ENCODE measurements at regions not wholly inside any gene's neighbourhood (a gene's known extent, or its start where the extent isn't known, plus 50 kb on each side); places are given as distances from the start of the nearest gene placed in this dataset.

DNA sequence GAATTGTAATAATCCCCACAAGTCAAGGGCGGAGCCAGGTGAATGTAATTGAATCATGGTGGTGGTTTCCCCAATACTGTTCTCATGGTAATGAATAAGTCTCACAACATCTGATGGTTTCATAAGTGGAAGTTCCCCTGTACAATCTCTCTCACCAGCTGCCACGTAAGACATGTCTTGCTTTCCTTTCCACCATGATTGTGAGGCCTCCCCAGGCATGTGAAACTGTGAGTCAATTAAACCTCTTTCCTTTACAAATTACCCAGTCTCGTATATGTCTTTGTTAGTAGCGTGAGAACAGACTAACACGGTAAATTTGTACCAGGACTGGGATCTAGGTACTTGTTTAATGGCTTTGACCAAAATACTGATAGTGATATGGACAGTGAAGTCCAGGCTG is 744.3 kb upstream of the REG3G start:
- intact Hi-C loops (cut with micrococcal nuclease; ENCODE audit: unreplicated experiment): no loop called here
- no peak for DNase-seq
- no TSS peak for BruUV-seq (replicated peaks)
- no peaks in the 10 kb centered on the region for H3K9me2 ChIP-seq (ENCODE audit: insufficient read depth)
- H3K4me1 ChIP-seq (replicated peaks; ENCODE audit: insufficient read depth): no peaks in the 10 kb centered on the region
- no peak overlapping the region for H3K4me2 ChIP-seq
- no peak overlapping the region for H3K4me3 ChIP-seq
- POLR2A ChIA-PET (ENCODE audit: unreplicated experiment): no interaction called here
- H3K36me3 ChIP-seq (ENCODE audit: low read depth): no peaks in the 10 kb centered on the region
- no peaks in the 10 kb centered on the region for H3K27me3 ChIP-seq (ENCODE audit: insufficient read depth, low read depth)
- H3F3A ChIP-seq (ENCODE audit: insufficient read depth, low read depth): no peaks in the 10 kb centered on the region
- no peaks in the 10 kb centered on the region for H3K79me2 ChIP-seq (ENCODE audit: low read depth)
- H4K20me1 ChIP-seq (ENCODE audit: insufficient read depth): 0 out of 2 replicates have a peak, but pooled peaks cover 3% of the 10 kb centered on the region
- CTCF ChIA-PET: no interaction called here
- TF ChIP-seq, protein P1, sequence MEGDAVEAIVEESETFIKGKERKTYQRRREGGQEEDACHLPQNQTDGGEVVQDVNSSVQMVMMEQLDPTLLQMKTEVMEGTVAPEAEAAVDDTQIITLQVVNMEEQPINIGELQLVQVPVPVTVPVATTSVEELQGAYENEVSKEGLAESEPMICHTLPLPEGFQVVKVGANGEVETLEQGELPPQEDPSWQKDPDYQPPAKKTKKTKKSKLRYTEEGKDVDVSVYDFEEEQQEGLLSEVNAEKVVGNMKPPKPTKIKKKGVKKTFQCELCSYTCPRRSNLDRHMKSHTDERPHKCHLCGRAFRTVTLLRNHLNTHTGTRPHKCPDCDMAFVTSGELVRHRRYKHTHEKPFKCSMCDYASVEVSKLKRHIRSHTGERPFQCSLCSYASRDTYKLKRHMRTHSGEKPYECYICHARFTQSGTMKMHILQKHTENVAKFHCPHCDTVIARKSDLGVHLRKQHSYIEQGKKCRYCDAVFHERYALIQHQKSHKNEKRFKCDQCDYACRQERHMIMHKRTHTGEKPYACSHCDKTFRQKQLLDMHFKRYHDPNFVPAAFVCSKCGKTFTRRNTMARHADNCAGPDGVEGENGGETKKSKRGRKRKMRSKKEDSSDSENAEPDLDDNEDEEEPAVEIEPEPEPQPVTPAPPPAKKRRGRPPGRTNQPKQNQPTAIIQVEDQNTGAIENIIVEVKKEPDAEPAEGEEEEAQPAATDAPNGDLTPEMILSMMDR (conservative IDR thresholded peaks at IDR 0.05): no peak
- TF ChIP-seq EZH2 (IDR thresholded peaks at IDR 0.05; ENCODE audit: low read depth): no peak
- no peak overlapping the region for H3K27ac ChIP-seq
- no peak overlapping the region for H2AFZ ChIP-seq
- no peaks in the 10 kb centered on the region for H3K9me3 ChIP-seq (ENCODE audit: insufficient read depth, low read depth)

DNA sequence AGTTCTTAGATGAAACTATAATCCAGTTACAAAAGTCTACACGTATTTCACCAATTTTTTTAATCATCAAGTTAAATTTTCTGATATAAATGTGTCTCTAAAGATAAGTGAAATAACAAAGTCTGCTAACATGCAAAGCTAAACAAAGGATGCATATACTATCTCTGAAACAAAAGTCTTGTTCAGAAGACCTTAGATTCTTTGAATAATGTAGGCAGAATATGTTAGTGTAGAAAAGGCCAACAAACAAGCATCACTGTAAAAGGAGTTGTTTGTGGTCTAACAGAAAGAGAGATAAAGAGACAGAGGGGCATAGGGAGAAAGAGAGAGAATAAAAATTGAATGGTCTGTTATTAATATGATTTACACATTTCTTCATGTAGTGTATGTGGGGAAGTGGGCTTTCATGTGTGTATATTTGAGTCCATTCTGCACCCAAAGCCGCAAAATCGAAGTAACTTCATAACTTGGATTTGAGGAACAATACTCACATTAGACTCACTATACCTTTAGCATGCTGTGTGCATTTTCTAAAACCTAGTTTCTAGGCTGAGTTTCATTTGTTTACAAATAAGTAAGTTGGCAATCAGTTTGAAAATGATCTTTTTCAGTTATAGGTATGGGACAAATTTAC is 734.8 kb upstream of the REG3G start:
- Histone ChIP-seq H3F3A (ENCODE audit: insufficient read depth, low read depth) (no peaks in the 10 kb centered on the region), H4K20me1 (ENCODE audit: insufficient read depth) (no peaks in the 10 kb centered on the region), H3K4me3 (no peak overlapping the region), H3K79me2 (ENCODE audit: low read depth) (no peaks in the 10 kb centered on the region), H3K9me2 (ENCODE audit: insufficient read depth) (no peaks in the 10 kb centered on the region), H3K9me3 (ENCODE audit: insufficient read depth, low read depth) (no peaks in the 10 kb centered on the region), H3K27me3 (ENCODE audit: insufficient read depth, low read depth) (no peaks in the 10 kb centered on the region), H3K27ac (no peak overlapping the region), H2AFZ (no peak overlapping the region), H3K4me2 (no peak overlapping the region), H3K36me3 (ENCODE audit: low read depth) (no peaks in the 10 kb centered on the region), H3K4me1 (replicated peaks; ENCODE audit: insufficient read depth) (no peaks in the 10 kb centered on the region)
- intact Hi-C loops (cut with micrococcal nuclease; ENCODE audit: unreplicated experiment): no loop called here
- no peak for TF ChIP-seq EZH2 (IDR thresholded peaks at IDR 0.05; ENCODE audit: low read depth)
- TF ChIP-seq, protein P1 (conservative IDR thresholded peaks at IDR 0.05): no peak
- CTCF ChIA-PET: no interaction called here
- BruUV-seq (replicated peaks): no TSS peak
- POLR2A ChIA-PET (ENCODE audit: unreplicated experiment): no interaction called here
- DNase-seq: no peak

DNA sequence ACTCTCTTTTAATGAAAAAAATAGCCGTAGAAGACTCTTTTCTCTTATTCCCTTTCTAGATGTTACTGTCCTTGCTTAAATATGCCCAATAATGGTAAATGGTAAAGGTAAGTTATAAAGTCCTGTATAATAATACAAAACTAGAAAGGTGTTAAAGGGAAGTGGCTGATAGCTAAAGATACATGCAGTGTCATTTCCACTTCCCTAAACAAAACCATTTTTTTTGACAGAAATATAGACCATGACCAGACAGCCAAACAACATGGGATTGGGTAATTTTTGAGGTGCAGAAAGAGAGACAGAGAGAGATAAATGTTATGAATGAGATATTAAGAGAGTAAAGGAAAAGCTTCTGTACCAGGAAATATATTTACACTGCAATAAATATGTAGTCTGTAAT is 731.7 kb upstream of the REG3G start:
- Histone ChIP-seq H3K4me3 (no peak overlapping the region), H3K4me1 (replicated peaks; ENCODE audit: insufficient read depth) (no peaks in the 10 kb centered on the region), H3F3A (ENCODE audit: insufficient read depth, low read depth) (no peaks in the 10 kb centered on the region), H3K27ac (no peak overlapping the region), H3K4me2 (no peak overlapping the region), H3K27me3 (ENCODE audit: insufficient read depth, low read depth) (no peaks in the 10 kb centered on the region), H3K9me3 (ENCODE audit: insufficient read depth, low read depth) (no peaks in the 10 kb centered on the region), H3K36me3 (ENCODE audit: low read depth) (no peaks in the 10 kb centered on the region), H4K20me1 (ENCODE audit: insufficient read depth) (no peaks in the 10 kb centered on the region), H3K79me2 (ENCODE audit: low read depth) (no peaks in the 10 kb centered on the region), H3K9me2 (ENCODE audit: insufficient read depth) (no peaks in the 10 kb centered on the region), H2AFZ (no peak overlapping the region)
- ChIA-PET POLR2A (ENCODE audit: unreplicated experiment) (interaction anchor here (0.6 kb wide), 1 partner anchor 62 kb away, joined by 6 read pairs; no protein-coding TSS in a partner anchor), CTCF (no interaction called here)
- intact Hi-C loops (cut with micrococcal nuclease; ENCODE audit: unreplicated experiment): no loop called here
- no TSS peak for BruUV-seq (replicated peaks)
- DNase-seq: no peak
- TF ChIP-seq EZH2 (IDR thresholded peaks at IDR 0.05; ENCODE audit: low read depth): no peak
- TF ChIP-seq, protein P1 (conservative IDR thresholded peaks at IDR 0.05): no peak

Data from PC-9 (cell line).